WTC11 (cell line): ENCODE measurements at regions not wholly inside any gene's neighbourhood (a gene's known extent, or its start where the extent isn't known, plus 50 kb on each side); places are given as distances from the start of the nearest gene placed in this dataset.

Experiments used
- ATF2 ChIP-seq: sonication (generic); formaldehyde crosslinking; IDR thresholded peaks from 2 replicates; pipeline ENCODE4 v1.8.1; 2022; ENCODE audit warnings: low read depth, missing genetic modification reagents, borderline replicate concordance
- ELF4 ChIP-seq: sonication (generic); formaldehyde crosslinking; IDR thresholded peaks from 2 replicates; pipeline ENCODE4 v1.8.1; 2022; ENCODE audit warnings: low read depth, mild to moderate bottlenecking, moderate library complexity, missing genetic modification reagents
- IRF2 ChIP-seq: sonication (generic); formaldehyde crosslinking; IDR thresholded peaks from 2 replicates; pipeline ENCODE4 v1.8.0; 2022; ENCODE audit warnings: low read depth, missing genetic modification reagents, borderline replicate concordance
- NR3C1 ChIP-seq: sonication (generic); formaldehyde crosslinking; conservative IDR thresholded peaks from 2 replicates; pipeline ENCODE4 v1.8.1; 2023; ENCODE audit warnings: low read depth, mild to moderate bottlenecking, missing genetic modification reagents
- ZNF138 ChIP-seq: sonication (generic); formaldehyde crosslinking; conservative IDR thresholded peaks from 2 replicates; pipeline ENCODE4 v1.8.1; 2022; ENCODE audit warnings: mild to moderate bottlenecking, moderate library complexity, missing genetic modification reagents
- TF ChIP-seq, protein P1 (sequence below): fragments of 200-600 bp; IDR thresholded peaks from 2 replicates; pipeline ENCODE4 v1.8.0; 2022; ENCODE audit warnings: antibody characterized with exemption

DNA sequence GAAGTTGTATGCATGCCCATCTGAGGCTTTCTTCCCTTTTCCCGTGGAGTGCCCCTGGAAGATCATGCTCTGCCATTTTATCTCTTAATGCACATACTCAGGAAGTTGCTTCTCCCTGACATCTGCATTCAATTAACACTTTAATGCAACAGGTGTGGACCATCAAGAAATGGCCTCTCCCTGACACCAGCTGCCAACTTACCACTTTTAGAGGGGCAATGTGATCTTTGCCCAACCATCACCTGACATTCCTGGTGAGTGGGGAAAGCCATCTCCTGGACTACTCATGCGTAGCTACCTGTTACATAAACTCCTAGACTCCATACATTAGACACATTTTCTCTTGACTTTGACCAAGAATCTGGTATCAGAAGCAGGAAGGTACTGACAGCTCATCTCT lies 1450.4 kb upstream of the CDH9 start:
- TF ChIP-seq ZNF138 (CRISPR knock-in tag) (no peak), NR3C1 (CRISPR knock-in tag) (no peak), ATF2 (CRISPR knock-in tag) (no peak), ELF4 (CRISPR knock-in tag) (no peak), IRF2 (CRISPR knock-in tag) (no peak)
- TF ChIP-seq, protein P1, sequence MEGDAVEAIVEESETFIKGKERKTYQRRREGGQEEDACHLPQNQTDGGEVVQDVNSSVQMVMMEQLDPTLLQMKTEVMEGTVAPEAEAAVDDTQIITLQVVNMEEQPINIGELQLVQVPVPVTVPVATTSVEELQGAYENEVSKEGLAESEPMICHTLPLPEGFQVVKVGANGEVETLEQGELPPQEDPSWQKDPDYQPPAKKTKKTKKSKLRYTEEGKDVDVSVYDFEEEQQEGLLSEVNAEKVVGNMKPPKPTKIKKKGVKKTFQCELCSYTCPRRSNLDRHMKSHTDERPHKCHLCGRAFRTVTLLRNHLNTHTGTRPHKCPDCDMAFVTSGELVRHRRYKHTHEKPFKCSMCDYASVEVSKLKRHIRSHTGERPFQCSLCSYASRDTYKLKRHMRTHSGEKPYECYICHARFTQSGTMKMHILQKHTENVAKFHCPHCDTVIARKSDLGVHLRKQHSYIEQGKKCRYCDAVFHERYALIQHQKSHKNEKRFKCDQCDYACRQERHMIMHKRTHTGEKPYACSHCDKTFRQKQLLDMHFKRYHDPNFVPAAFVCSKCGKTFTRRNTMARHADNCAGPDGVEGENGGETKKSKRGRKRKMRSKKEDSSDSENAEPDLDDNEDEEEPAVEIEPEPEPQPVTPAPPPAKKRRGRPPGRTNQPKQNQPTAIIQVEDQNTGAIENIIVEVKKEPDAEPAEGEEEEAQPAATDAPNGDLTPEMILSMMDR, result no peak
